GM23338 (cell line): ENCODE measurements at regions not wholly inside any gene's neighbourhood (a gene's known extent, or its start where the extent isn't known, plus 50 kb on each side); places are given as distances from the start of the nearest gene placed in this dataset.

Source experiments
- ATAC-seq: fragments of 200-7000 bp; cut with Tn5 transposase; 3 replicates; pipeline ENCODE4 v1.9.1; 2020
- DNase-seq: peaks from one replicate; pipeline ENCODE4 v3.0.0-alpha.2; 2015; ENCODE audit warnings: low spot score
- H2AFZ ChIP-seq: fragments of 200-600 bp; sonication (generic); 2 replicates; pipeline ENCODE4 v1.8.0; 2016; ENCODE audit warnings: antibody characterized with exemption, mild to moderate bottlenecking, moderate library complexity
- H3F3A ChIP-seq: fragments of 200-600 bp; sonication (generic); replicated peaks from 2 replicates; pipeline ENCODE4 v1.8.0; 2017; ENCODE audit warnings: antibody characterized with exemption, mixed run types, low read depth
- H3K27ac ChIP-seq: fragments of 200-600 bp; sonication (generic); 2 replicates; pipeline ENCODE4 v1.6.1; 2016; ENCODE audit warnings: low read depth
- H3K27me3 ChIP-seq: fragments of 200-600 bp; sonication (generic); 2 replicates; pipeline ENCODE4 v1.8.0; 2016; ENCODE audit warnings: mild to moderate bottlenecking, mixed run types, moderate library complexity; ENCODE audit not compliant: insufficient read depth
- H3K36me3 ChIP-seq: fragments of 200-600 bp; sonication (generic); 2 replicates; pipeline ENCODE4 v1.8.0; 2016; ENCODE audit warnings: mild to moderate bottlenecking; ENCODE audit not compliant: insufficient read depth
- H3K4me1 ChIP-seq: fragments of 200-600 bp; sonication (generic); 2 replicates; pipeline ENCODE4 v1.8.0; 2016; ENCODE audit warnings: mild to moderate bottlenecking, moderate library complexity; ENCODE audit not compliant: insufficient read depth
- H3K4me2 ChIP-seq: fragments of 200-600 bp; sonication (generic); 2 replicates; pipeline ENCODE4 v1.7.1; 2017; ENCODE audit warnings: mixed run types
- H3K4me3 ChIP-seq: fragments of 200-600 bp; sonication (generic); 2 replicates; pipeline ENCODE4 v1.6.1; 2016; ENCODE audit warnings: mixed run types
- H3K79me2 ChIP-seq: fragments of 200-600 bp; sonication (generic); replicated peaks from 2 replicates; pipeline ENCODE4 v1.8.0; 2017; ENCODE audit warnings: mild to moderate bottlenecking; ENCODE audit not compliant: insufficient read depth
- H3K9me2 ChIP-seq: fragments of 200-600 bp; sonication (generic); 2 replicates; pipeline ENCODE4 v1.8.0; 2017; ENCODE audit not compliant: insufficient read depth
- H4K20me1 ChIP-seq: fragments of 200-600 bp; sonication (generic); replicated peaks from 2 replicates; pipeline ENCODE4 v1.8.0; 2017; ENCODE audit warnings: mild to moderate bottlenecking; ENCODE audit not compliant: insufficient read depth
- H3K27ac Mint-ChIP-seq: 2 replicates; pipeline ENCODE4 v1.8.0; 2020; ENCODE audit warnings: inconsistent platforms, mild to moderate bottlenecking, moderate library complexity, mixed read lengths
- H3K27me3 Mint-ChIP-seq: 3 replicates; pipeline ENCODE4 v1.8.0; 2022; ENCODE audit warnings: low read depth, mild to moderate bottlenecking, moderate library complexity, mixed read lengths, inconsistent platforms; ENCODE audit not compliant: insufficient read depth, poor library complexity
- H3K36me3 Mint-ChIP-seq: 3 replicates; pipeline ENCODE4 v1.8.0; 2021; ENCODE audit warnings: low read depth, mild to moderate bottlenecking, inconsistent platforms, moderate library complexity, mixed read lengths
- H3K4me1 Mint-ChIP-seq: 3 replicates; pipeline ENCODE4 v1.8.0; 2020; ENCODE audit warnings: mild to moderate bottlenecking, inconsistent platforms, mixed read lengths
- H3K4me3 Mint-ChIP-seq: 3 replicates; pipeline ENCODE4 v1.8.0; 2021; ENCODE audit warnings: moderate library complexity, mild to moderate bottlenecking, inconsistent platforms, mixed read lengths
- H3K9me3 Mint-ChIP-seq: 3 replicates; pipeline ENCODE4 v1.8.0; 2020; ENCODE audit warnings: moderate library complexity, mild to moderate bottlenecking, inconsistent platforms, mixed read lengths
- CREB1 ChIP-seq: fragments of 250-450 bp; sonication (Bioruptor Pico); IDR thresholded peaks from 2 replicates; pipeline ENCODE4 v1.5.0; 2020; ENCODE audit warnings: low read depth, mild to moderate bottlenecking, moderate library complexity
- CTCF ChIP-seq, 2 experiments: fragments of 200-600 bp in 1 of 2; sonication (generic) in 1 of 2; conservative IDR thresholded peaks; 2 replicates each; pipeline versions ENCODE4 v1.5.1 to v1.6.1; 2016 to 2017; ENCODE audit warnings: antibody characterized with exemption in 2 of 2, low read depth in 2 of 2, mild to moderate bottlenecking in 2 of 2, moderate library complexity in 1 of 2
- ETS1 ChIP-seq: IDR thresholded peaks from 2 replicates; pipeline ENCODE4 v1.6.1; 2016; ENCODE audit warnings: antibody characterized with exemption
- EZH2 ChIP-seq: fragments of 200-600 bp; sonication (generic); IDR thresholded peaks from one replicate; pipeline ENCODE4 v1.8.0; 2017; ENCODE audit warnings: antibody characterized with exemption, mild to moderate bottlenecking, low read depth; ENCODE audit not compliant: unreplicated experiment
- EZH2phosphoT487 ChIP-seq: fragments of 200-600 bp; sonication (generic); IDR thresholded peaks from one replicate; pipeline ENCODE4 v1.8.1; 2018; ENCODE audit warnings: antibody characterized with exemption; ENCODE audit not compliant: unreplicated experiment
- JUNB ChIP-seq: IDR thresholded peaks from one replicate; pipeline ENCODE4 v1.6.1; 2016; ENCODE audit warnings: antibody characterized with exemption; ENCODE audit not compliant: unreplicated experiment
- NANOG ChIP-seq: IDR thresholded peaks from 2 replicates; pipeline ENCODE4 v1.6.1; 2016; ENCODE audit warnings: antibody characterized with exemption, borderline replicate concordance
- POLR2AphosphoS5 ChIP-seq: IDR thresholded peaks from 2 replicates; pipeline ENCODE4 v1.6.1; 2016; ENCODE audit warnings: antibody characterized with exemption, low read depth
- REST ChIP-seq: IDR thresholded peaks from one replicate; pipeline ENCODE4 v1.6.1; 2018; ENCODE audit warnings: antibody characterized with exemption; ENCODE audit not compliant: unreplicated experiment
- STAT1 ChIP-seq: IDR thresholded peaks from one replicate; pipeline ENCODE4 v1.6.1; 2016; ENCODE audit warnings: antibody characterized with exemption; ENCODE audit not compliant: unreplicated experiment
- ZNF114 ChIP-seq: fragments of 250-450 bp; sonication (Bioruptor Pico); IDR thresholded peaks from 2 replicates; pipeline ENCODE4 v1.5.0; 2020; ENCODE audit warnings: mild to moderate bottlenecking, moderate library complexity
- ZNF331 ChIP-seq: fragments of 250-450 bp; sonication (Bioruptor Pico); IDR thresholded peaks from 2 replicates; pipeline ENCODE4 v1.5.0; 2020; ENCODE audit warnings: low read depth, mild to moderate bottlenecking, moderate library complexity
- ZNF462 ChIP-seq: fragments of 250-450 bp; sonication (Bioruptor Pico); IDR thresholded peaks from 2 replicates; pipeline ENCODE4 v1.5.0; 2020; ENCODE audit warnings: mild to moderate bottlenecking, moderate library complexity

- no peaks in the 10 kb centered on the region for H3K27me3 Mint-ChIP-seq
- no peak overlapping the region for H2AFZ ChIP-seq
- no peaks in the 10 kb centered on the region for H3K36me3 Mint-ChIP-seq
- no peaks in the 10 kb centered on the region for H3K9me3 Mint-ChIP-seq
- H3F3A ChIP-seq, result no peaks in the 10 kb centered on the region
- H3K27me3 ChIP-seq, result no peaks in the 10 kb centered on the region
- H3K4me2 ChIP-seq, result no peak overlapping the region
- H3K36me3 ChIP-seq, result no peaks in the 10 kb centered on the region
- no peak overlapping the region for H3K4me3 ChIP-seq
- no peaks in the 10 kb centered on the region for H4K20me1 ChIP-seq
- no peak for ATAC-seq
- no peak overlapping the region for H3K4me3 Mint-ChIP-seq
- no peak for TF ChIP-seq EZH2phosphoT487
- TF ChIP-seq EZH2, result no peak
- TF ChIP-seq ZNF114 (CRISPR knock-in tag), result no peak
- TF ChIP-seq JUNB, result no peak
- TF ChIP-seq POLR2AphosphoS5, result no peak
- no peak for TF ChIP-seq STAT1
- no peak for TF ChIP-seq CTCF (conservative IDR thresholded peaks at IDR 0.05; ENCODE audit: low read depth in 2 of 2)
- no peak for TF ChIP-seq ZNF331 (CRISPR knock-in tag)
- no peak for TF ChIP-seq CREB1 (CRISPR knock-in tag)
- TF ChIP-seq NANOG, result no peak
- no peak for TF ChIP-seq ZNF462
- no peak for TF ChIP-seq ETS1
- TF ChIP-seq REST, result no peak
- no peaks in the 10 kb centered on the region for H3K79me2 ChIP-seq
- DNase-seq, result no peak
- no peaks in the 10 kb centered on the region for H3K4me1 Mint-ChIP-seq
- no peak overlapping the region for H3K27ac ChIP-seq
- H3K27ac Mint-ChIP-seq, result no peak overlapping the region
- no peaks in the 10 kb centered on the region for H3K9me2 ChIP-seq
- H3K4me1 ChIP-seq, result no peaks in the 10 kb centered on the region
Measured at GRCh38 chr9:7607421-7607820, 192.2 kb downstream of the DMAC1 start.
